HepG2 (cell line): ENCODE measurements at regions not wholly inside any gene's neighbourhood (a gene's known extent, or its start where the extent isn't known, plus 50 kb on each side); places are given as distances from the start of the nearest gene placed in this dataset.

Experiments used
- ATAC-seq: fragments of 200-7000 bp; cut with Tn5 transposase; 3 replicates; pipeline ENCODE4 v1.9.1; 2020; ENCODE audit warnings: mild to moderate bottlenecking, moderate library complexity
- BruUV-seq: library from RNA; stranded (reverse); fragments of 400-500 nt; replicated peaks from 2 replicates; lab custom pipeline; 2021; lab: Mats Ljungman, UMichigan
- CTCF ChIA-PET: fragments of 300-600 bp; formaldehyde crosslinking; extraction: SDS; loops from one replicate; lab custom pipeline; 2021; ENCODE audit warnings: low total read pairs, inconsistent platforms, low intra/inter-chr PET ratio; lab: Yijun Ruan, JAX
- POLR2A ChIA-PET: fragments of 350-600 bp; sonication (Branson Sonifier 250); formaldehyde crosslinking; loops from one replicate; lab custom pipeline; 2020; ENCODE audit warnings: antibody characterized with exemption, inconsistent platforms; lab: Yijun Ruan, JAX
- DNase-seq: peaks from one replicate; pipeline ENCODE4 v3.0.0-alpha.2; 2015; ENCODE audit warnings: low spot score
- FAIRE-seq: peaks from 3 replicates; lab custom pipeline; 2011; peaks lifted over from hg19 to GRCh38; lab: Jason Lieb, UNC
- H2AFZ ChIP-seq: one replicate; pipeline ENCODE4 v1.6.1; 2011; ENCODE audit warnings: low read length, inconsistent platforms
- H3K27ac ChIP-seq: fragments of 300-600 bp; 3 replicates; pipeline ENCODE4 v1.8.0; 2011; ENCODE audit warnings: mixed run types, mild to moderate bottlenecking, mixed read lengths, low read length, inconsistent platforms; ENCODE audit not compliant: insufficient read depth; ENCODE audit errors: extremely low read length
- H3K27me3 ChIP-seq, 2 experiments: fragments of 200-600 bp in 1 of 2; 2 replicates in 1 of 2; 3 replicates in 1 of 2; pipeline versions ENCODE4 v1.6.0 to v1.8.0; 2011; ENCODE audit warnings: low read length in 2 of 2, mild to moderate bottlenecking in 2 of 2, moderate library complexity in 2 of 2, inconsistent platforms in 1 of 2; ENCODE audit not compliant: insufficient read depth in 2 of 2, control insufficient read depth in 1 of 2
- H3K36me3 ChIP-seq, 2 experiments: fragments of 200-600 bp in 1 of 2; replicated peaks in 1 of 2; 2 replicates in 1 of 2; 3 replicates in 1 of 2; pipeline versions ENCODE4 v1.5.1 to v1.8.0; 2011; ENCODE audit warnings: low read length in 2 of 2, inconsistent platforms in 1 of 2; ENCODE audit not compliant: insufficient read depth in 2 of 2, control insufficient read depth in 1 of 2
- H3K4me1 ChIP-seq: 2 replicates; pipeline ENCODE4 v1.5.1; 2012; ENCODE audit warnings: low read length, inconsistent platforms; ENCODE audit not compliant: insufficient read depth
- H3K4me2 ChIP-seq: 2 replicates; pipeline ENCODE4 v1.6.0; 2011; ENCODE audit warnings: low read depth, low read length, inconsistent platforms
- H3K4me3 ChIP-seq, 3 experiments: fragments of 200-600 bp in 1 of 3; sonication (generic), shearing (Covaris generic) in 1 of 3; replicated peaks in 1 of 3; 2 replicates each; pipeline ENCODE4 v1.5.1; 2011 to 2016; ENCODE audit warnings: low read length in 3 of 3, inconsistent platforms in 2 of 3, low read depth in 2 of 3, mild to moderate bottlenecking in 2 of 3, control low read depth in 1 of 3, mixed read lengths in 1 of 3; ENCODE audit not compliant: insufficient read depth in 1 of 3
- H3K79me2 ChIP-seq: one replicate; pipeline ENCODE4 v1.6.1; 2011; ENCODE audit warnings: low read length, inconsistent platforms; ENCODE audit not compliant: insufficient read depth
- H3K9ac ChIP-seq: 2 replicates; pipeline ENCODE4 v1.6.0; 2011; ENCODE audit warnings: mild to moderate bottlenecking, low read depth, low read length, inconsistent platforms; ENCODE audit not compliant: insufficient read depth
- H3K9me3 ChIP-seq: 2 replicates; pipeline ENCODE4 v1.5.1; 2012; ENCODE audit warnings: mild to moderate bottlenecking, low read length
- H4K20me1 ChIP-seq: 2 replicates; pipeline ENCODE4 v1.6.0; 2011; ENCODE audit warnings: inconsistent platforms, mild to moderate bottlenecking, low read length, moderate library complexity; ENCODE audit not compliant: insufficient read depth
- HNRNPK ChIP-seq: fragments of 200-400 bp; formaldehyde crosslinking; IDR thresholded peaks from 2 replicates; pipeline ENCODE4 v1.6.1; 2018; ENCODE audit warnings: low read length, low read depth, moderate library complexity, mild to moderate bottlenecking; ENCODE audit not compliant: poor library complexity, severe bottlenecking
- PLRG1 ChIP-seq: fragments of 450-650 bp; conservative IDR thresholded peaks from 2 replicates; pipeline ENCODE4 v1.6.1; 2016
- SIN3B ChIP-seq: fragments of 150-350 bp; IDR thresholded peaks from 2 replicates; pipeline ENCODE4 v1.6.1; 2014; ENCODE audit warnings: low read length
- ZMYM3 ChIP-seq: sonication (generic); formaldehyde crosslinking; IDR thresholded peaks from 2 replicates; pipeline ENCODE4 v1.5.1; 2020; ENCODE audit warnings: mild to moderate bottlenecking, missing genetic modification reagents
- ZNF225 ChIP-seq: sonication (generic); formaldehyde crosslinking; IDR thresholded peaks from 2 replicates; pipeline ENCODE4 v1.4.0; 2020; ENCODE audit warnings: mild to moderate bottlenecking, missing genetic modification reagents
- ZNF672 ChIP-seq: sonication (generic); formaldehyde crosslinking; IDR thresholded peaks from 2 replicates; pipeline ENCODE4 v1.8.1; 2022; ENCODE audit warnings: missing genetic modification reagents
- WGBS: methylation state at CpG from one replicate; pipeline ENCODE4 v1.1.6; 2017; ENCODE audit warnings: low lambda C conversion rate; 5-methylcytosine and 5-hydroxymethylcytosine counted together
- in situ Hi-C: cut with HindIII; loops from 2 replicates; pipeline ENCODE4 v1.10.0; 2017; ENCODE audit warnings: low pct_unique_long_range_greater_than_20kb; ENCODE audit not compliant: extremely low pct_ligation_motif_present
- intact Hi-C: fragments of 100-400 bp; cut with micrococcal nuclease; formaldehyde crosslinking; loops from one replicate; pipeline ENCODE4 v1.10.0; 2022; ENCODE audit not compliant: unreplicated experiment
- TF ChIP-seq, protein P1 (sequence below): sonication (generic); formaldehyde crosslinking; IDR thresholded peaks from 2 replicates; pipeline ENCODE4 v1.5.0; 2020; ENCODE audit warnings: mild to moderate bottlenecking, missing genetic modification reagents
- TF ChIP-seq, protein P2 (sequence below): sonication (generic); formaldehyde crosslinking; IDR thresholded peaks from 2 replicates; pipeline ENCODE4 v1.5.1; 2020; ENCODE audit warnings: mild to moderate bottlenecking, moderate library complexity, missing genetic modification reagents

DNA sequence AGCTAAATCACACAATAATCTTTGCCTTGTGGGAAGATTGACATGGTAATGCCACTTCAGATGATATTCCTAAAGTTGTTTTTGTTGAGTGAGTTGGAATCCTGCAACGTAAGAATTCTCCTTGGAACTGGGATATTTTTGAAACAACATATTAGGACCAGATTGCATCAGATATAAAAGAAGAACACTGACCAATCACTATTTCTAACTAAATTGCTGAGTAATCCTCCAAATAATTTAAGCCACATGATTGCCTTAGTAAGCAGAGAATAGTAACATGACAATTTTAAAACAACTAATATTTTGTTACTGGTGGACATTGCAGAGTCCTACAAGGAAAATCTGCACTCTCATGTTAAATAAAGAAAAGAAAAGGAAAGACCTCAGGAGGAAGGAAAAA, 353.9 kb upstream of the LMCD1 start (continued):
- TF ChIP-seq, protein P1, sequence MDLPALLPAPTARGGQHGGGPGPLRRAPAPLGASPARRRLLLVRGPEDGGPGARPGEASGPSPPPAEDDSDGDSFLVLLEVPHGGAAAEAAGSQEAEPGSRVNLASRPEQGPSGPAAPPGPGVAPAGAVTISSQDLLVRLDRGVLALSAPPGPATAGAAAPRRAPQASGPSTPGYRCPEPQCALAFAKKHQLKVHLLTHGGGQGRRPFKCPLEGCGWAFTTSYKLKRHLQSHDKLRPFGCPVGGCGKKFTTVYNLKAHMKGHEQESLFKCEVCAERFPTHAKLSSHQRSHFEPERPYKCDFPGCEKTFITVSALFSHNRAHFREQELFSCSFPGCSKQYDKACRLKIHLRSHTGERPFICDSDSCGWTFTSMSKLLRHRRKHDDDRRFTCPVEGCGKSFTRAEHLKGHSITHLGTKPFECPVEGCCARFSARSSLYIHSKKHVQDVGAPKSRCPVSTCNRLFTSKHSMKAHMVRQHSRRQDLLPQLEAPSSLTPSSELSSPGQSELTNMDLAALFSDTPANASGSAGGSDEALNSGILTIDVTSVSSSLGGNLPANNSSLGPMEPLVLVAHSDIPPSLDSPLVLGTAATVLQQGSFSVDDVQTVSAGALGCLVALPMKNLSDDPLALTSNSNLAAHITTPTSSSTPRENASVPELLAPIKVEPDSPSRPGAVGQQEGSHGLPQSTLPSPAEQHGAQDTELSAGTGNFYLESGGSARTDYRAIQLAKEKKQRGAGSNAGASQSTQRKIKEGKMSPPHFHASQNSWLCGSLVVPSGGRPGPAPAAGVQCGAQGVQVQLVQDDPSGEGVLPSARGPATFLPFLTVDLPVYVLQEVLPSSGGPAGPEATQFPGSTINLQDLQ (CRISPR knock-in tag), result no peak
- TF ChIP-seq SIN3B, result no peak
- TF ChIP-seq, protein P2, sequence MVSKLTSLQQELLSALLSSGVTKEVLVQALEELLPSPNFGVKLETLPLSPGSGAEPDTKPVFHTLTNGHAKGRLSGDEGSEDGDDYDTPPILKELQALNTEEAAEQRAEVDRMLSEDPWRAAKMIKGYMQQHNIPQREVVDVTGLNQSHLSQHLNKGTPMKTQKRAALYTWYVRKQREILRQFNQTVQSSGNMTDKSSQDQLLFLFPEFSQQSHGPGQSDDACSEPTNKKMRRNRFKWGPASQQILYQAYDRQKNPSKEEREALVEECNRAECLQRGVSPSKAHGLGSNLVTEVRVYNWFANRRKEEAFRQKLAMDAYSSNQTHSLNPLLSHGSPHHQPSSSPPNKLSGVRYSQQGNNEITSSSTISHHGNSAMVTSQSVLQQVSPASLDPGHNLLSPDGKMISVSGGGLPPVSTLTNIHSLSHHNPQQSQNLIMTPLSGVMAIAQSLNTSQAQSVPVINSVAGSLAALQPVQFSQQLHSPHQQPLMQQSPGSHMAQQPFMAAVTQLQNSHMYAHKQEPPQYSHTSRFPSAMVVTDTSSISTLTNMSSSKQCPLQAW (CRISPR knock-in tag), result no peak
- TF ChIP-seq HNRNPK, result no peak
- no peak for TF ChIP-seq PLRG1
- no peak for TF ChIP-seq ZNF225 (CRISPR knock-in tag)
- TF ChIP-seq, all 625 proteins: peak for 0

DNA sequence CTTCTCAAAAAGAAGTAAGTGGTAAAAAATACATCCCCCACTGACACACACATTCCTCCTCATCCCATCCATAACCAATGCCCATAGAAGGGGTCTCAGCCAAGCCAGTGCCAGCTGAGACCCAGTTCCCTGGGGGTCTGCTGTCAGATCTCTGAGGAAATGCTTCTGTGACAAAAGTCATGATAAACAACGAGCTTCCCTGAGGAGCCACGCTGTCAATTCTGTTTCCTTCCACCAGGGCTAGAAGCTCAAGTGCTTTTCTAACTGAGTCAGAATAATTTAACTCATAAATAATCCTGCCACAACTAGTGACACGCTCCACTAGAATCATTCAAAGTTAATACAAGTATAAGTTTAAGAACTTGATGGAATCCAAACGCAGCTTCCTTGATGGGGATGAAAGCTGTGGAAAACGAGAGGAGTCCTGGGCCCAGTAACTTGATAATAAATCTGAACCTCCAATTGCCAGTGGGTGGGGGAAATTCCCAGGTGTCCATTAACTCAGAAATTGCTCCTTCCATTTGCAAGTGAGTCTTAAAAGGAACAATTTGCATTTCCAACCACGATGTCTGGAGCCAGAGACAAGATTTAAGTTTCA, 348.7 kb upstream of the LMCD1 start:
- under 1% methylated on average over 6 of the region's 6 CpGs for WGBS
- no peak overlapping the region for H3K4me2 ChIP-seq
- no peaks in the 10 kb centered on the region for H3K4me1 ChIP-seq
- BruUV-seq, result no TSS peak
- CTCF ChIA-PET, result no interaction called here
- H3K36me3 ChIP-seq, result no peaks in the 10 kb centered on the region
- POLR2A ChIA-PET, result no interaction called here
- H3K27me3 ChIP-seq, result no peaks in the 10 kb centered on the region
- no peak overlapping the region for H3K4me3 ChIP-seq
- intact Hi-C loops (no loop called here), in situ Hi-C loops (no loop called here)
- H2AFZ ChIP-seq, result no peak overlapping the region
- no peaks in the 10 kb centered on the region for H3K9me3 ChIP-seq
- H3K79me2 ChIP-seq, result no peaks in the 10 kb centered on the region
- no peak overlapping the region for H3K27ac ChIP-seq
- no peaks in the 10 kb centered on the region for H4K20me1 ChIP-seq
- no peak for FAIRE-seq
- no peak for DNase-seq
- TF ChIP-seq ZMYM3 (CRISPR knock-in tag) (no peak), ZNF672 (CRISPR knock-in tag) (no peak)
- no peak for ATAC-seq
- no peak overlapping the region for H3K9ac ChIP-seq
